Mucosa of descending colon (tissue), 3 donors: ENCODE measurements at regions not wholly inside any gene's neighbourhood (a gene's known extent, or its start where the extent isn't known, plus 50 kb on each side); places are given as distances from the start of the nearest gene placed in this dataset.

Source experiments
- ATAC-seq: fragments of 200-7000 bp; cut with Tn5 transposase; one replicate; pipeline ENCODE4 v1.9.1; 2020; ENCODE audit warnings: mild to moderate bottlenecking, moderate library complexity
- DNase-seq, 3 donors: peaks; one replicate each; pipeline ENCODE4 v3.0.0-alpha.2; 2020
- H3K36me3 ChIP-seq: fragments of 200-600 bp; one replicate; pipeline ENCODE4 v1.8.0; 2021; ENCODE audit warnings: low read depth, mild to moderate bottlenecking
- H3K4me1 ChIP-seq: fragments of 200-600 bp; one replicate; pipeline ENCODE4 v1.8.0; 2021; ENCODE audit warnings: low read depth, mild to moderate bottlenecking
- H3K4me3 ChIP-seq: fragments of 200-600 bp; one replicate; pipeline ENCODE4 v1.8.0; 2021; ENCODE audit warnings: mild to moderate bottlenecking
- H3K9me3 ChIP-seq: fragments of 200-600 bp; one replicate; pipeline ENCODE4 v1.8.0; 2021; ENCODE audit warnings: mild to moderate bottlenecking
- intact Hi-C, 2 donors: fragments of 100-400 bp; cut with DNase I in 1 of 2; cut with micrococcal nuclease in 1 of 2; formaldehyde crosslinking; loops; one replicate each; pipeline versions ENCODE4 v1.11.0 to v1.11.1; 2022; cut with DNase I, micrococcal nuclease
- TF ChIP-seq, protein P1 (sequence below): fragments of 200-600 bp; IDR thresholded peaks from one replicate; pipeline ENCODE4 v1.8.0; 2022; ENCODE audit warnings: antibody characterized with exemption, mild to moderate bottlenecking
- donor health status: DM: no; HTN: no; CAD: no; lungs with moderate emphysema.
- donor health status: DM: no; HTN: no; CAD: no.
- donor health status: DM: no; HTN: yes; CAD: no.

DNA sequence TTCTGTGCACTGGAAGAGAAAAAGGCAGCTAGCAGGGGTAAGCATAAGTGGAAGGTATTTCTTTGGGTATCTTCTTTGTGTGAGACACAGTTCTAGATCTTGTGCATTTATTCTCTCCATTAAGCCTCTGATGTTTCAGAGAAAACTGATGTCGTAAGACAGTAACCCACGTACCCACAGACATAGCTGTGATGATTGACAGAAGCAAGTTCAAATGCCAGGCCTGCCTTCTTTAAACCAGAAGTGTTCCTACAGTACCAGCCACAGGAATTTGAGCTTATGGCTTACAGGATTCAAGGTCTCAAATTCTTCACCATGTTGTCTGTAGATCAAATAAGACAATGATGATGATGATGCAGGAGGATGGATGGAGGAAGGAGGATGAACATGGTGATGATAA, 161.4 kb upstream of the KCNJ16 start:
- Histone ChIP-seq H3K4me3 (no peak overlapping the region), H3K4me1 (no peaks in the 10 kb centered on the region), H3K9me3 (no peaks in the 10 kb centered on the region), H3K36me3 (no peaks in the 10 kb centered on the region)
- intact Hi-C loops: no loop called here
- DNase-seq (no peak), ATAC-seq (no peak)
- TF ChIP-seq, protein P1, sequence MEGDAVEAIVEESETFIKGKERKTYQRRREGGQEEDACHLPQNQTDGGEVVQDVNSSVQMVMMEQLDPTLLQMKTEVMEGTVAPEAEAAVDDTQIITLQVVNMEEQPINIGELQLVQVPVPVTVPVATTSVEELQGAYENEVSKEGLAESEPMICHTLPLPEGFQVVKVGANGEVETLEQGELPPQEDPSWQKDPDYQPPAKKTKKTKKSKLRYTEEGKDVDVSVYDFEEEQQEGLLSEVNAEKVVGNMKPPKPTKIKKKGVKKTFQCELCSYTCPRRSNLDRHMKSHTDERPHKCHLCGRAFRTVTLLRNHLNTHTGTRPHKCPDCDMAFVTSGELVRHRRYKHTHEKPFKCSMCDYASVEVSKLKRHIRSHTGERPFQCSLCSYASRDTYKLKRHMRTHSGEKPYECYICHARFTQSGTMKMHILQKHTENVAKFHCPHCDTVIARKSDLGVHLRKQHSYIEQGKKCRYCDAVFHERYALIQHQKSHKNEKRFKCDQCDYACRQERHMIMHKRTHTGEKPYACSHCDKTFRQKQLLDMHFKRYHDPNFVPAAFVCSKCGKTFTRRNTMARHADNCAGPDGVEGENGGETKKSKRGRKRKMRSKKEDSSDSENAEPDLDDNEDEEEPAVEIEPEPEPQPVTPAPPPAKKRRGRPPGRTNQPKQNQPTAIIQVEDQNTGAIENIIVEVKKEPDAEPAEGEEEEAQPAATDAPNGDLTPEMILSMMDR: no peak

DNA sequence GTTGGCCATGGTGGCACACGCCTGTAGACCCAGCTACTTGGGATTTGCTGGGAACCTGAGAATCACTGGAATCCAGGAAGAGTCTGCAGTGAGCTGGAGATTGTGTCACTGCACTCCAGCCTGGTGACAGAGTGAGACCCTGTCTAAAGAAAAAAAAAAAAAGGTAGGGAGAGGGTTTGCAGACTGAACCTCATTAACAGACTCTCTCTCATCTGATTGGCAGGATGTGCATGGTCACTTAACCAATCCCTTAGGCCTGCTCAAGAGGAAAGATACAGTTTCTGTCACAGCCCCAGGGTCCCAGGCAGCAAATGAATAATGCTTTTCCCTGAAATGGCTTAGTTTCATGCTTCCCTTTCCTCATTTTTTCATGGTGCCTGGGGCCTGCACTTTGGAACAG, 160.5 kb upstream of the KCNJ16 start:
- Histone ChIP-seq H3K9me3 (no peaks in the 10 kb centered on the region), H3K4me3 (no peak overlapping the region), H3K36me3 (no peaks in the 10 kb centered on the region), H3K4me1 (no peaks in the 10 kb centered on the region)
- intact Hi-C loops: no loop called here
- ATAC-seq: no peak
- no peak for DNase-seq
- TF ChIP-seq, protein P1: no peak

DNA sequence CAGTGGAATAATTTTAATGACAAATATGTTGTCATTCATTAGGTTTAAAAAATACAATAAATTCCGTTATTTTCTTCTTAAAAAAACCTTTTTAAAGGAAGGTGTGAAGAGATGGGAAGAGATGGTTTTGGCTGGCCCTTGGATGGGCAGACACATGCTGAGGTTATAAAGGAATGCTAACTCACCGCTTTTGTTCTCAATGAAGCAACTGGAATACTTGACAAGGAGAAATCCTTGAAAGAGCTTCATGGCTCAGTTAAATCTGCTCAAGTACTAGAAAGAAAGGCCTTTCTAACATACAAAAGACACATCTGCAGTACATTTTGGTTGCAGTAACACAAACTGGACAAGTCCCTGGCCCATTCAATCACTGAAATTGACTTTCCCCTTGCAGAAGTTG, 158.3 kb upstream of the KCNJ16 start:
- Histone ChIP-seq H3K4me3 (no peak overlapping the region), H3K36me3 (no peaks in the 10 kb centered on the region), H3K4me1 (no peaks in the 10 kb centered on the region), H3K9me3 (no peaks in the 10 kb centered on the region)
- no peak for DNase-seq
- intact Hi-C loops: no loop called here
- ATAC-seq: no peak
- TF ChIP-seq, protein P1: no peak

DNA sequence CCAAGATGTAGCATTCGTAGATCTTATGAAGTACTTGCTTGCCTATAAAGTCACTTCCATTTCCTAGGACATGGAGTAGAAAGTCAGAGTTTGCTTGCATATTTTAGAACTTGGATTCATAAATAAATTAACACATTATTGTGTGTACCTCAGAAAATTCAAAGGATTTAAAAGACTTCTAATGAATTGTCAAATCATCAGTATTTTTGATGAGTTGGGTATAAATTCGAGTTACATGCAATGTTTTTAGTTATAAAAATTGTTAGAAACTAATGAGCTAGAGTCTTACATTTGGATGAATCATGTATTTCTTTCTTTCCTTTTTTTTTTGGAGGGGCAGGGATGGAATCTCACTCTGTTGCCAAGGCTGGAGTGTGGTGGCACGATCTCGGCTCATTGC, 156.9 kb upstream of the KCNJ16 start:
- TF ChIP-seq, protein P1: no peak
- Histone ChIP-seq H3K9me3 (no peaks in the 10 kb centered on the region), H3K4me3 (no peak overlapping the region), H3K36me3 (no peaks in the 10 kb centered on the region), H3K4me1 (no peaks in the 10 kb centered on the region)
- DNase-seq: no peak
- intact Hi-C loops: no loop called here
- ATAC-seq: no peak

DNA sequence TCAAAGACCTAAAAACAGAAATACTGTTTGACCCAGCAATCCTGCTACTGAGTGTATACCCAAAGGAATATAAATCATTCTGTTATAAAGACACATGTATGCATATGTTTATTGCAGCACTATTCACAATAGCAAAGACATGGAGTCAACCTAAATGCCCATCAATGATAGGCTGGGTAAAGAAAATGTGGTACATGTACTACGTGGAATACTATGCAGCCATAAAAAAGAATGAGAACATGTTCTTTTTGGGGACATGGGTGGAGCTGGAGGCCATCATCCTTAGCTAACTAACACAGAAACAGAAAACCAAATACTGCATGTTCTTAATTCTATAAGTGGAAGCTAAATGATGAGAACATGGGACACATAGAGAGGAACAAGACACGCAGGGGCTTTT, 155.2 kb upstream of the KCNJ16 start:
- TF ChIP-seq, protein P1: no peak
- Histone ChIP-seq H3K4me1 (no peaks in the 10 kb centered on the region), H3K4me3 (no peak overlapping the region), H3K36me3 (no peaks in the 10 kb centered on the region), H3K9me3 (no peaks in the 10 kb centered on the region)
- ATAC-seq: no peak
- intact Hi-C loops: no loop called here
- no peak for DNase-seq

DNA sequence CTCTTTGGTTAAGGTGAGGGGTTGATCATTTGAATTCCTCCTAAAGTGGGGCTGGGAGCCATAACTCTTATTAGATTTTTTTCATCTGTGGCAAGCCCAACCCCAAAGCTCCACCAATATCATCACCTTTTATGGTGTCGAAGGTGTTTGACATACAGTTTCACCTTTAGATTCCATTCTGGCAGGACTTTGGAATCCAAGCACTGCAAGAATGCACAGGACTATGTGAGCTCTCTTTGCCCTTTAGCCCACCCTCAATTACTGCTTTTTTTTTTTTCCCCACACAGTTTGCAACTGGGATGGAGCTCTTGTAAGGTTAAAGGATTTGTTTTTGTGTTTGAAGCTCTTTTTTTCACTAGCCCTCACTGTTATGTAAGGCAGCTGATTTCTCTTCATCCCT, 154.0 kb upstream of the KCNJ16 start:
- no peak for DNase-seq
- Histone ChIP-seq H3K4me1 (no peaks in the 10 kb centered on the region), H3K9me3 (no peaks in the 10 kb centered on the region), H3K4me3 (no peak overlapping the region), H3K36me3 (no peaks in the 10 kb centered on the region)
- TF ChIP-seq, protein P1: no peak
- no peak for ATAC-seq
- intact Hi-C loops: no loop called here
